Hypothalamus (tissue), 51 donors: ENCODE measurements at regions not wholly inside any gene's neighbourhood (a gene's known extent, or its start where the extent isn't known, plus 50 kb on each side); places are given as distances from the start of the nearest gene placed in this dataset.
"Not testable (repeated sequence)": the region's sequence is repeated elsewhere in the genome, so short reads cannot be mapped to it uniquely, and the experiment has no call there.

ENCODE experiments used
- DNase-seq, 51 donors: peaks; one replicate each; lab custom pipeline; 2025; lab: John Stamatoyannopoulos, UW

GRCh38 chr2:37802211-37802752 lies 122.8 kb upstream of the RMDN2 start:
- DNase-seq, result no peak

- DNase-seq, result no peak
Measured at GRCh38 chr2:37802899-37803379, 122.1 kb upstream of the RMDN2 start.

- not testable (repeated sequence) for DNase-seq
Measured at GRCh38 chr2:37806004-37806403, 119.1 kb upstream of the RMDN2 start.

DNA sequence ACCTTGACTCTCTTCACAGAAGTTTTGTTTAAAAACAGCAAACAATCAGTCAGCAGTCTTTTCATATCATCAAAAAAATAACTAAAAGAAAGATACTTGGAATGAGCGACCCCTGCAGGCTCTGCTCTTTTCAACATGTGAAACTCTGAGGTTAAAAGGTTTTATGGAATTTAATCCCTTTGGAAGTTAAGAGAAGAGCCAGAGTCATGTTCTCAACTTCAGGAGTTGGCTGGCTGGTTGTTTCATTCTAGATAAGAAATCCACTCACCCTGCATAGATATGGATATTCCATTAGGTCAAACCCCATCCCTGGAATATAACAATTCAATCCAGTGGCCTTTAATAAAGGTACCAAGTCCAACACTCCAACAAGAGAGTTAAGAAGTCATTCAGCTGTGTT lies 115.6 kb upstream of the RMDN2 start:
- no peak for DNase-seq

- no peak for DNase-seq
Measured at GRCh38 chr2:37809931-37810570, 115.0 kb upstream of the RMDN2 start.

- no peak for DNase-seq
Measured at GRCh38 chr2:37812414-37812813, 112.7 kb upstream of the RMDN2 start.

DNA sequence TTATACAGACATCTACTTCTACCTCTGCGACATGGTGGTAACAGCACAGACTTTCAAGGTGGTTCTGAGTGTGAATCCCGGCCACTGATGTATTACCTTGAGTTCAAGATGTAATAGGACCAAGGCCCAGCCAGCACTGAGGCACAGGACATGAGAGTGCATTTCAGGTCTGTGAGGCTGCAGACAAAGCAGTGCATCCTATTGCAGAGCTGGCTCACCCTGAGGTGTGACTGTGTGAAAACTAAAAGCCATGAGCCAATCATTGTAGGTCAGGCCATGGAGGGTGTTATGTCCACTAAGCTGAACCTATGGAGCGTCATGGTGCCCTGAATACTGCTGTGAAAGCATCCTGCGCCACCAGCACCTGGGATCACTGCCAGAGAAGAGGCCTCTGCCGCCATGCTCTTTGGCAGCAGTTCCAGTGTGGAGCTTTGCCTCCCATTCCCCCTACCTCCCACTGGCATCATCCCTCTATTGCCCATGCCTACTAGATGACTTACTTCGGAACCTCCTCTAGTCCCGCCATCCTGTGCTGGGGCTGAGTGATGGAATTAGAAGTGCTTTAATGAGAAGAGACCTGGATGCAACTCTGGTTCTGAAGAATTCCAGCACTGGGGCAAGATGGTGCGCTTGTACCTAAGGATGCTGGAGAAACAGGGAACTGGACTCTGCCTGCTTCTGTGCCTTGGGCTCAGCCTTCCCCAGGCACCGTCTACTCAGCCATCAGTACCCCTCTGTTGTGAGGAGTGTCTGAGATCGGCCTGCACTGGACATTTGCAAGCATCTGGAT lies 112.0 kb upstream of the RMDN2 start:
- DNase-seq, result no peak

DNA sequence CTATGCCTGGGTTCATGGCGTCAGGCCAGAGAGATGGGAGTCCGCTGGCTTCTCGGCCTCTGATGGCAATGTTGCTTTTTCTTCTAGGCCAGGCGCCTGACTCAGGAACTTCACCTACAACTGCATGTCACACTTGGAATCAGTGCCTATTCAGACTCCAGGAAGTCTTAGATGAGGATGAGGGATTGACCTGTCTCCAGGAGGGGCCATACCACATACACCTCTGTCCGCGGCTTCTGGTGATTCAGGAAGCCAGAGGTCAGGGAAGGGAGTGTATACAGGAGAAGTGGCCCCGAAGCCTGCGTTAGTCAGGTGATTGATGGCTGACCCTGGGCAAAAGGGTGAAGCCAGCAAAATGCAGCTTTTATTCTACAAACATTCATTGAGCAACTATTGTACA lies 109.1 kb upstream of the RMDN2 start:
- DNase-seq, result no peak

- no peak for DNase-seq
Measured at GRCh38 chr2:37816686-37817085, 108.4 kb upstream of the RMDN2 start.

DNA sequence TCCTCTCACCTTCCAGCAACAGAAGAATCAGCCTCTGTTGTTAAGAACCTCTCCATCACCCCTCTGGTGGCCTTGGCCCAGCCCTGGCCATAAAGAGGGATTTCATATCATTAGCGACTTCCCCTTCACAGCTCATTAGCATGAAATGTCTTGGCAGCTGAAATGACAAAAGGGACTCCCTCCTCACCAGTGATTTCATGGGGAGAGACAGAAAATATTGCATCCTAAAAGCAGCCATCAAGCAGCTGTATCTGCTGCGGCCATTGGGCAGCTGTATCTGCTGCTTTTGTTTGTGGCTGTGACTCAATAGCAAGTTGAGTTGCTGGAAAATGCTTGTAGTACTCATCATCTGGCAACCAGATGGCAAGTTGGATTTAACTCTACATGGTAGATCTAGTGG lies 105.9 kb upstream of the RMDN2 start:
- no peak for DNase-seq

GRCh38 chr2:37820471-37820986 lies 104.6 kb upstream of the RMDN2 start:
- DNase-seq, result no peak

DNA sequence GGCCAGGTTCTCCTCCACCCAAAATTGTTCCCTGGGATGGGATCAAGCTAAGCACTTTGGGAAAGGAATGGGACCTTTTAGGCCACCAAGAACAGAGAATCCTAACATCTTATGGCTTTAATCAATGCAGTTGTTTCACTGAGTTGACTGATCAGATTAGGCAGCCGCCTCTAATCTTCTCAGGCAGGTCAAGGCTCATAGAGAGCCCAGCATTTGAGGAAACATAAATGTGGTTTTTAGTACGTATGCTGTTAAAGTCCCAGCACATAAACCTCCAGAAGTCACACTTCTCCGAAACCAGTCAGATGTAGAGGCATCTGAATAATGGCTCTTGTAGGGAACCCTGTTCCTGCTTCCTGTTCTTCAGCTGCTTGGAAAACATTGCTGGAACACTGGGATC lies 99.5 kb upstream of the RMDN2 start:
- no peak for DNase-seq

GRCh38 chr2:37826611-37827010 lies 98.5 kb upstream of the RMDN2 start:
- DNase-seq, result no peak

DNA sequence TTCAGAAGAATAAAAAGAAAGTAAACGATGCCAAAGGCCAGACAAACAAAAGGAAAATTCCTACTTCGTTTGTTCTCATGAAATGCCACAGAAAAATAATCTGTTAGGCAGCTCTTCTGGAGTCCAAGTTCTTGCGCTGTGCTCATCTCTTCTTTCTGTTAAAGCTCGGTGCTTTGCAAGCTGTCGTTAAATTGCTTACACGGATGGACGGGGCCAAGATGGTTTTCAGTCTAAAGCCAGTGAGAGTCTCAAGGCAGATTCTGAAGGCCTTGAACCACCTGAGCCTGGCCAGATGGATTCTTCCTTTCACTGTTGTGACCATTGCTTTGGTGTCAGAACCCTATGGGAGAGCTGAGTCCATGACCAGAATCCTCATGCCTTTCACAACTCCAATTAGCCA lies 97.6 kb upstream of the RMDN2 start:
- DNase-seq, result no peak

- DNase-seq, result no peak
Measured at GRCh38 chr2:37827911-37828511, 97.1 kb upstream of the RMDN2 start.

GRCh38 chr2:37829202-37829601 lies 95.9 kb upstream of the RMDN2 start:
- peak in 1 of 51 donors; percentile 4 for DNase-seq

DNA sequence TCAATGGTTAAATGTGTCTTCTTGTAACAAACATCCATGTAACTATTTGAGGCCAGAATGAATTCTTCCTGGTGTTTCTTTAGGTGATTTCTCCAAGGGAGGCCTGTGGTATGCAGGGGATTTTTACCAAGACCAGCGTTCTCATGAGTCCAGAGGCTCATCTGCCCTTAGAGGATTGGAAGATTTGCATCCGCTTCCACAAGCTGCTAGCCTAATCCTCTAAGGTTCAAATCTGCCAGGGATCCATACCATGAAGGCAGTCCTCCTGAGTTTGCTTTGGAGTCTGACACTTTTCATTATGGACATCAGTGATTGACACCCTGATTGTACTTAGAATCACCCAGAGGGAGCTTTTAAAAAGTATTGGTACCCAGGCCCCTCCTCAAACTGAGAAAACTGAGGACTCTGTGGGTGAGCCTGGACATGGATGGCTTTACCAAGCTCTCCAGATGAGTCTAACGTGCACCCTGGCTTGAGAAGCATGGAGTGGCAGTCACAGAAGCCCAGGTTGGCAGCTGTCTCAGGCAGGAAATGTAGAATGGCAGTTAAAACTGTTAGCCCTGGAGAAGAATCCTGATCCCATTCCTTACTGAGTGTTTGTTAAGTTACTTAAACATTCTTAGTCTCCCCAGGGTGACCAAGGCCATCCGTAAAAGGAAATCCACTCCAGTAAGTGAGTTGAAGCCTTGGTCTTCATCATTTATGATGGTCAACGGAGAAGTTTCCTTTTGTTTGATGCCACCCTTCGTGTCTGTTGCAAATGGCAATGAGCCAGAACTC lies 95.3 kb upstream of the RMDN2 start:
- no peak for DNase-seq

DNA sequence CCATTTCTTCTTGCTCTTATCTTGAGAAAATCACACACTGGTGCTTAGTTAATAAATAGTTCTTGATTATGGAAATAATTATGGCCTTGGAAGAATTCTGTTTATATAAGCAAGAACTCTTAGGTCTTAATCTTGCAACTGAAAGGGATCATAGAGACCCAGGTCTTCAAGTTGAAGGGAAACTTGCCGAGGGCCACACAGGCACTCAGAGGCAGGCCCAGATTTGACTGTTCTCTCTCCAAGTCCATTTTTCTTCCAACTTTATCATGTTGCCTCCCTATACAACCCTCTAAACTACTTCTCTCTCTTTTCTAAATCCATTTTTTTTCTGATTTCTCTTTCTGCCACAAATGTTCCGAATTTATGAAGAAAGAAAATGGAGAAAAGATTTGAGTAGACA lies 94.5 kb upstream of the RMDN2 start:
- no peak for DNase-seq

- DNase-seq, result no peak
Measured at GRCh38 chr2:37831081-37831780, 93.9 kb upstream of the RMDN2 start.
